Thyroid gland (tissue), 4 donors: ENCODE measurements at regions not wholly inside any gene's neighbourhood (a gene's known extent, or its start where the extent isn't known, plus 50 kb on each side); places are given as distances from the start of the nearest gene placed in this dataset.

Experiments used
- POLR2A ChIP-seq, 2 donors: fragments of 450-650 bp; IDR thresholded peaks; one replicate each; pipeline ENCODE4 v1.6.1; 2017; ENCODE audit warnings: antibody characterized with exemption in 2 of 2, mild to moderate bottlenecking in 2 of 2, moderate library complexity in 1 of 2
- TF ChIP-seq, protein P1 (sequence below), 6 experiments: fragments of 200-600 bp in 3 of 6; fragments of 450-650 bp in 3 of 6; sonication (generic) in 3 of 6; IDR thresholded peaks; one replicate each; pipeline ENCODE4 v1.5.1; 2016 to 2019; ENCODE audit warnings: antibody characterized with exemption in 6 of 6, mild to moderate bottlenecking in 2 of 6, inconsistent platforms in 1 of 6, moderate library complexity in 1 of 6

DNA sequence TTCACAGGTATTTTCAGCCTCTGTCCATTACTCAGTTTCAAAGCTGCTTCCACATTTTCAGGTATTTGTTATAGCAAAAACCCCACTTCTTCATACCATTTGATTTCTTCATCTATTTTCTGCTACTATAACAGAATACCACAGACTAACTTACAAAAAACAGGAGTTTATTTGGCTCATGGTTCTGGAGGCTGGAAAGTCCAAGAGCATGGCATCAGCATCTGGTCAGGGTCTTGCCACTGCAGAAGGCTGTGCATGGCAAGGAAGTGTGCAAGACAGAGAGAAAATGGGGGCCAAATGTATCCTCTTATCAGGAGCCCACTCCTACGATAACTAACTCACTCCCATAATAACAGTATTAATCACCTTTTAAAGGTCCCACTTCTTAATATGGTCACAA, 82.8 kb upstream of the FOXA2 start:
- TF ChIP-seq, protein P1, sequence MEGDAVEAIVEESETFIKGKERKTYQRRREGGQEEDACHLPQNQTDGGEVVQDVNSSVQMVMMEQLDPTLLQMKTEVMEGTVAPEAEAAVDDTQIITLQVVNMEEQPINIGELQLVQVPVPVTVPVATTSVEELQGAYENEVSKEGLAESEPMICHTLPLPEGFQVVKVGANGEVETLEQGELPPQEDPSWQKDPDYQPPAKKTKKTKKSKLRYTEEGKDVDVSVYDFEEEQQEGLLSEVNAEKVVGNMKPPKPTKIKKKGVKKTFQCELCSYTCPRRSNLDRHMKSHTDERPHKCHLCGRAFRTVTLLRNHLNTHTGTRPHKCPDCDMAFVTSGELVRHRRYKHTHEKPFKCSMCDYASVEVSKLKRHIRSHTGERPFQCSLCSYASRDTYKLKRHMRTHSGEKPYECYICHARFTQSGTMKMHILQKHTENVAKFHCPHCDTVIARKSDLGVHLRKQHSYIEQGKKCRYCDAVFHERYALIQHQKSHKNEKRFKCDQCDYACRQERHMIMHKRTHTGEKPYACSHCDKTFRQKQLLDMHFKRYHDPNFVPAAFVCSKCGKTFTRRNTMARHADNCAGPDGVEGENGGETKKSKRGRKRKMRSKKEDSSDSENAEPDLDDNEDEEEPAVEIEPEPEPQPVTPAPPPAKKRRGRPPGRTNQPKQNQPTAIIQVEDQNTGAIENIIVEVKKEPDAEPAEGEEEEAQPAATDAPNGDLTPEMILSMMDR (IDR thresholded peaks at IDR 0.05): no peak
- TF ChIP-seq POLR2A (IDR thresholded peaks at IDR 0.05): no peak
